GM21447 (cell line): ENCODE measurements at regions not wholly inside any gene's neighbourhood (a gene's known extent, or its start where the extent isn't known, plus 50 kb on each side); places are given as distances from the start of the nearest gene placed in this dataset.
A peak's percentile ranks its signal among the peaks of the same experiment; 100 is the strongest.

Experiments
- ATAC-seq: cut with Tn5 transposase; IDR thresholded peaks from one replicate; pipeline ENCODE4 v1.9.1; 2021; ENCODE audit not compliant: unreplicated experiment

DNA sequence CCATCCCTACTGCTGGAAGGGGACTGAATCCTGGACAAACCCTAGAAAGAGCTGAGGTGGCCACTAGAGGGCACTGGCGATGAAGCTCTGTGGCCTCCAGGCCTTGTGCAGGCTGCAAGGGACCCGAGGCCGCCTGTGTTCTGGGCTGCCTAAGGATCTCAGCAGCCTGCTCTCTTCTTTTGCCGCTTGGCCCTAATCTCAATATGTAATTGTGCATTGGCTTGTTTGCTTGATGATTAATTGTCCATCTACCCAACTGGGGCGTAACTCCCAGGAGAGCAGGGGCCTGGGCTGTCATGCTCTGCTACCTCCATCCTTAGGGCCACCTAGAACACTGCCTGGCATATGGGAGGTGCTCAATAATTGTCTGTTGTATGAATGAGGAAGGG, 73.8 kb downstream of the SYNE3 start:
- peak; percentile 79 for ATAC-seq

DNA sequence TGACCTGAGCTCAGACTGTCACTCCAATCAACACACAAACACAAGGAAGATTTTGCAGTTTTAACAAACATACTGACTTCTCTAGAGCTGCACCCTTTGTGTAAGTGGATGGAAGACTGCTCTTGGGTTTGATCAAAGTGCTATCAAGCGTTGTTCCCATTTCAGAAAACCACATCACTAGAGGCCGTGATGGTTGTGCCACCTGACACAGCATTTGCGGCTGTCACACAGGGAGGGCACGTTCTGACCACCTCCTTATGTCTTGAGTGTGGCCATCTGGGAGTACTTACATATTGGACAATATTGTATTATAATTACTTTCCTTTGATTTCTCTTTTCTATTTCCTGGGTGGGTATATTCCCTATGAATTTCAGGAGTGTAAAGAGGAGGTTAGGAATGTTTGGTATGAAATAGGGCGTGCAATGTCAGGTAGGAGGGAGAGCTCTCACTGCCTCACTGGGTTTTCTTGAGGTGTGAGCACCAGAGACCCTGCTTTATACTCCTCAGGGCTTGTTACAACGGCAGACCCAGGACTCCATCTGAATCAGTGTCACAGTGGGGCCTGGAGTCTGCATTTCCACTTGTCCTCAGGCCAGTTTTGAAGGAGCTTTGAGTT, 74.3 kb downstream of the SYNE3 start:
- ATAC-seq = no peak

DNA sequence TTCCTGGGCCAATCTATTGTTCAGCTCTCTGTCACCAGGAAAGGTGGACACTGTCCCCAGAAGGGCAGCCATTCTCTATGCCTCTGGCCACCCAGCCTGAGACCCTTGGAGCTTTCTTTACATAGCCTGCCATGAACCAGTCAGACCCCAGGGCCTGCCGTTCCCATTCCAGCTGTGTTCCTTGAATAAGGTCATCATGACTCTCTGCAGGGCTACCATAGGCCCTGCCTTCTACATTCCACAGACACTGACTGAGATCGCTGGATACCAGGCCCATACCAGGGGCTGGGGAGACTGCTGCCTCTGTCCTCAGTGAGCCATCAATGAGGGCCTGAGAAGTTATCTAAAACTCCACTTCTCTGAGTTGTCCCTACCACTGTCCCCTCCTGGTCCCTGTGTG, 75.5 kb downstream of the SYNE3 start:
- ATAC-seq = no peak

DNA sequence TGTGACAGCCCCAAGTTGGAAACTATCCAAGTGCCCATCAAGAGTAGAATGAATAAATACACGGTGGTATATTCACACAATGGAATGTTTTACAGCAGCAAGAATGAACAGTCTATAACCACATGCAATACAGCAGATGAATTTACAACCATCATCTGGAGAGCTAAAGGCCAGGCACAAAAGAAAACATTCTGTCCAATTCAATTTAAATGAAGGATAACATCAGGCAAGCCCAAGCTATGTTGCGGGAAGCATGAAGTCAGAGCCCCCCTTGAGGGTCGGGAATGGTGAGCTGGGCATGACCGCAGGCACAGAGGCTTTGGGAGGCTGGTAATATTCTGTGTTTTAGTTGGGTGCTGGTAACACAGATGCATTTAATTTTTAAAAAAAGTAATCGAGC, 76.0 kb downstream of the SYNE3 start:
- ATAC-seq = no peak

DNA sequence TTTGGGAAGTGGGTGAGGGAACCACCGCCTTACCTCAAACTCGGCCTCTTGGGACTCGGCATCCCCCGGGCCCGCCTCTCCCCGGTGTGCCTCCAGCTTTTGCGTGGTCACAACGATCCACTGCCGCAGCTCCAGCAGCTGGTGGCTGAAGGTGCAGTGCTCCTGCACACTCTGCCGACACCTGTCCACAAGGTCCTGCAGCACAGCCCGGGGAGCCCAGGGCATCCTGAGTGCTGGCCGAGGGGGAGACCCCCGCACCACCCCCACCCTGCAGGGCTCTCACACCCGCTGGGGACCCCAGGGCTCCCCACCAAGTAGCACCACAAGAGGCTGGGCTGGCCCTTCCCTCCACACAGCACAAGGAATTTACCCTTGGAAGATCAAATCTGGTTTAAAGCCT, 76.6 kb downstream of the SYNE3 start:
- no peak for ATAC-seq

DNA sequence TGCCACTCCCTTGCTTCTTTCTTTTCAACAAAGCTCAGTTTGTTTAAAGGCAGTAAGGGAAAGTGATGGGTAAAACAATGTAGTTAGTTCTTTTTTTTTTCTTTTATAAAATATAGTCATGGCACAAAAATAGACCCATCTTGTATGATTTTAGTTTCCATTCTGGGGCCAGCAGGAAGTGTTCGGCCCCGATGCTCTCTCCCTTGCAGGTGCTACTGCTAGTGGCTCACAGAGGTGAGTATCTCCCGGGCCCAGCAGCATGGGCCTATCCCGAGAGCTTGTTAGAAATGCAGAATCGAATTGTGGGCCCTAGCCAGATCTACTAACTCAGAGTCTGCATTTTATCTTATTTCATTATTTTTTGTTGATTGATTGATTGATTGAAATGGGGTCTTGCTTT, 78.7 kb downstream of the SYNE3 start:
- ATAC-seq = no peak

DNA sequence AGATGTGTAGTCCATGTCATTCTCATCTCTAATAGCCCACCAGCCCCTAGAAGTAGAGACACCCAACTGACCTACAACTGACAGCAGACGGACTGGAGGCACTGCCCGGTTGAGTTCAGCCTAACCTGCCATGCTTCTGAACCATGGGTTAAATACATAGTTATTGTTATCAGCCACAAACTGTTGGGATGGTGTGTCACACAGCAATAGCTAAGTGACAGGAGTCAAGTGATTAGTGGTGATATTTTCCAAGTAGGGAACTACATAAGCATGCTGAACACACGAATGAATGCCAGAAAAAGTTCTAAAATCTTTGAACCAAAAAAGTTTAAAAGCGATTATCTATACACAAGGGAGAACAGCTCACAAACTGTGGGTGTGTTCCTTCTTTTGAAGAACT, 80.1 kb downstream of the SYNE3 start:
- no peak for ATAC-seq

DNA sequence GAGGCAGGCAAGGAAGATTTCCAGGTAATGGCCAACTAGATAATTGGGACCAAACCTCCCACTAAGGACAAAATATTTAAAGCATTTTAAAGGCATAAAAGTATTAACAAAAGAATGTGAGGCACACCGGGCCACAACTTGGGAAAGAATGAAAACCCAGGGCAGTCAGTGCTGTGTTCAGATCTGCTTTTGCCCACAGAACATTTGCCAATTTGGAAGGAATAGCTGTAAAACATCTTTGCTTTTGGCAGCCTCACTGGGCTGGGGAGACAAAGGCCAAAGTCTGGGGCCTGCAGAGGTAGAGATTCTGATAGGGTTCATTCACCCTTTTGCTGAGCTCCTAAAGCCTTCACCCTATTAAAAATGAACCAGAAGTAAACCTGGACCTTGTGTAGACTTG, 82.3 kb downstream of the SYNE3 start:
- no peak for ATAC-seq

DNA sequence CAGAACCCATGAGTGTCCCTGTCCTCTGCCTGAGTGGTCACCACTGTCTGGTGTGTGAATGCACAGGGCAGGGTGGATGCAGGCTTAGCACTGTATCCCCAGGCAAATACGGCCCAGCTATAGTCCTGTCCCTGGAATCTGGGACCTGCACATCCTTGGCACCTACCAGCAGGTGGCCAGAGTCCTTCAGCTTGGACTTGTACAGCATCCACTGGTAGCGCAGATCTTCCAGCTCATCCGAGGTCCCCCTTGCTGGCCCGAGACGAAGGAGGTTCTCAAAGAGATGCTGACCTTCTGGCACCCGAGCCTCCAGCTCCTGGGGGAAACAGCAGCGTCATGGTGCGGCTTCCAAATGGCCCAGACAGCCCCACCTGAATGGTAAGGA, 83.4 kb downstream of the SYNE3 start:
- no peak for ATAC-seq

DNA sequence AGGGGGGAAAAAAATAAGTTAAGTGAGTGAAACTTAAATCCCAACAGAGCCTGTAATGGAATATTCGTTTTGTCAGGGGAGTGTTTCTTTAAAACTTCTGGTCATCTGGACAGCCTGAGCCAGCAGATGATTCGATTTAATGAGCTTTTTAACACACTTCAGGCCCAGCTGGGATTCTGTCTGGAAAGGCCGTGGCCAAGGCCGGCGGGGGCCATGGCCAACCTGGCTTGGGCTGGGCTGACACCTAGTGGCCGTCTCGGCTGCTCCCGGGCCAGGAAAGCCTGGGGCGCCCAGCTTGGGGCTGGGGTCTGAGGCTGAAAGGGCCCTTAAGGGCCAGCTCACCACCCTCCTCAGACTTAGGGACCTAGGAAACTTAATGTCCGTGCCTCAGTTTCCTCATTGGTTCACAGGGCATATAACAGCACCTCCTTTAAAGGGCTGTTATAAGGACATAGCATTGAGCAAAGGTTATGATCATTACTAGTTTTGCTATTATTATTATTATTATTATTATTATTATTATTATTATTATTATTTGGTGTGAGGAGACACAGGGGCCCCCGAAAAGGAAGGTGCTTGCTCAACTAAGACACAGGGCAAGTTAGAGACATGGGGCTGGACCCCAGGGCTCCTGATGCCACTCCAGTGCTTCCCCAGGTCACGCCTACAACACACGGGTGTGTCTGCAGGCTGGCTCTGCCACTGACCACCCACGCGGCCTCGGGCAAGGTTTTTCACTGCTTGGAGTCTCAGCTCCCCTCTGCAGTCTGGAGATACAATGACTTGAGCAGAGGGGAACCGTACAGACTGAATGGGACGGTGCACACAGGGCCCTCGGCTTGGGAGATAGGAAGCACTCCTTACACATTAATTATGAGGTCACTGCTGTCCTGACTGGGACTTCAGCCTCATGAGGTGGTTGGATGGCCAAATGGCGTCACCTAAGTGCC, 84.0 kb downstream of the SYNE3 start:
- ATAC-seq = no peak

DNA sequence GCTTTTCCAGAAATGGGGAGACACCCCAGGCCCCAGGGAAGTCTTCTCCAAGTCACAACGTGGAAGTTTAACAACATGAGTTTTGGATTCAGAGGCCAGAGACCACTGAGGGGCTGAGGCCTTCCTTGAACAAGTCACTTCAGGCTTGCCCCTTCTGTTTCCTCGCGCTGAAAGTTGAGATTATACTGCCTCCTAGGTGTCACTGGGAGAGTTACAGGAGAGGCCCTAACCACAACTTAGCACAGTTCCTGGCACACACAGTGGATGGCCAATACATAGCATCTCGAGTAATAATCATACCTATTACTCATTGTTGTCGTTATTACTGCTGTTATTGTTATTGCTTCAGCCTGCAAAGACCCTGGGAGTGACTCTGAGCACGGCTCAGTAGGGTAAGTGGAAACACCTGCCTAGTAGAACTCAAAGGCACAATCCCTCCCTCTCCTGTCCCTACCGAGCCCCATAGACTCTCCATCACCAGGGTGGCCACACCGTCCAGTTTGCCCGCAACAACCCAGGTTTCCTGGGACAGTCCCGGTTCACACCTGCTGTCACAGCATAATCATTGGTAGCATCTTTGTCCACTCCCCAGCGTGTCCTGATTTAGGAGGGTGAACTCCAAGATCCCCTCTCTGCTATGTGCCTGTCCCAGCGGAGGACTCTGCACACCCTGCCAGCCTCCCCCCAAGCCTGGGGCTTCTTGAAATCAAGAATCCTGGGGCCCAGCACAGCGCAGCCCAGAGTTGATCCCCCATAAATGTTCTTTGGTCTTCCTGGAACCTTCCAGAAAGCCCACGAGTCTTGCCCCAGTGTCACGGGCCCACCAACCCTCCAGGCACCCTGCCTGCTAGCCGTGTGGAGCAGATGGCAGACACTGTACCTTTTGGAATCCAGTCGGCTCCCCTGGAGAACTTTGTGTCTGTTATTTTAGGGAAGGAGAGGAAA, 85.0 kb downstream of the SYNE3 start:
- no peak for ATAC-seq

DNA sequence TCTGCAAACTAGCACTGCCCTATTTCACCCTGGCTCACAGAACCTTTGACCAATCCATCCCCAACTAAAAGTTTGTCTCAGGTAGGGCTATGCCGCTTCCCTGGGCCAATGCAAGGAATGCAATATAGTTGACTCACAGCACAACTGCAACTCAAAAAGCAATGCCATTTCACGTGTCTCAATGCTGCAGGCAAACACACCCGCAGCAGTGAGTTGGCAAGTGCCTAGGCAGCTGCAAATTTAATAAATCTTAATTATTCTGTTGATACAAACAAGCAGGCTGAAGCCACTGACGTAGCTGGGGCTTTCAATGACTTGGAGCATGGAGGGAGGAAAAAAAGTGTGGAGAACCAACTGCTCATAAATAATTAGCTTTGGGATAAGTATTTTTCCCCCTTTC, 87.9 kb downstream of the SYNE3 start:
- ATAC-seq = no peak

DNA sequence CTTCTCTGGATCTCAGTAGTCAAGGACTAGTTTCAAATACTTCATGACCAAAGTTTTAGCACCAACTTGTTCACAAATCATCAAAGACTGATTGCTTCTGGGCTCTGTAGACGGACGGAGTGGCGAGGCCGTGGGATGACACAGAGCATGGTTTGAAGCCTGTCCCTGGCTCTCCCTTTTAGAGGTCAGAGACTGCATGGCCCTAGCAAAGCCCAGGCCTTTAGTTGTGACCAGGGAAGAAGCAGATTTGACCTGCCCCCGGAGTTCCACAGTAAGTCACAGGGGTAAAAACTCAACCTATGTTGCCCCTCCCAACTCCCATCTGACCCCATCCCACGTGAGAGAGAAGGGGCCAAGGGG, 90.4 kb downstream of the SYNE3 start:
- no peak for ATAC-seq

DNA sequence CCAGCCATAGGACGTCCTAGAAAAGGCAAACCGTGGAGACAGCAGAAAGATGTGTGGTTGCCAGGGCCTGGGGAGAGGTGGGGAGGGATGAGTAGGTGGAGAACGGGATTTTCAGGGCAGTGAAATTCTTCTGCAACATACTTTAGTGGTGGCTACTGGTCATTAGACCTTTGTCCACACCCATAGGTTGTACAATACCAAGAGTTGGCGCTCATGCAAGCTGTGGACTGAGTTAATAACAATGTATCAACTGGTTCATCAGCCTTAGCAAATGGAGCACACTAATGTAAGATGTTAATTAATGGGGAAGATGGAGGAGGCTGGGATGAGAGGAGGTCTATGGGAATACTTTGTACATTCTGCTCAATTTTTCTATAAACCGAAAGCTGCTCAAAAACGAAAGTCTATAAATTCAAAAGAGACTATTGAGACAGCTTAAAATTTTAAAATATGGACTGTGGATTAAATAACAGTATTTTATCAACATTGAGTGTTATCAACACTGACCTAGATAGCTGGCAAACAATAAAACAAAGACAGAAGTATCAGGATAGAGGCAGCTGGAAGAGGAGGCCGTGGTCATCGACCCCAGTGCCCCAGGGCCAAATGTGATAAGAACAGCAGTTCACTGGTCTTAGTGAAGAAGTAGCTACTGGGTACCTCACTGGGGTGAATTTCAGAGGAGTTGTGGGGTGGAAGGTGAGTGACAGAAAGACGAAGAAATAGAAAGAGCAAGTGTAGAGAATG, 90.9 kb downstream of the SYNE3 start:
- ATAC-seq = no peak

DNA sequence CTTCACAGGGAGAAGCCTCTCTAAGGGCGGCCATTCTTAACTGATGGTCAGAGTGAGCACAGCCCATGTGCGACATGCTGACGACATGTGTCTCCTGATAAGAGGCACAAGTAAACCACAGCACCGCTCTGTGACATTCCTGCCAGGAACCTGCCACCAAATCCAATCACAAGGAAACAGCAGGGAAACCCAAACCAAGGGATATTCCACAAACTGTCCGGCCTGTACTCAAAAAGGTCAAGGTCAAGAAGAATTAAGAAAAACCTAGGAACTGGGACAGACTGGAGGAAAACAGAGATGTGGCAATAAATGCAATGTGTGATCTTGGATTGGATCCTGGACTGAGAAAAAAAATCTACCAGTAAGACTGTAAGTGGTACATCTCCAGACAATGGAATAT, 91.9 kb downstream of the SYNE3 start:
- ATAC-seq = no peak

DNA sequence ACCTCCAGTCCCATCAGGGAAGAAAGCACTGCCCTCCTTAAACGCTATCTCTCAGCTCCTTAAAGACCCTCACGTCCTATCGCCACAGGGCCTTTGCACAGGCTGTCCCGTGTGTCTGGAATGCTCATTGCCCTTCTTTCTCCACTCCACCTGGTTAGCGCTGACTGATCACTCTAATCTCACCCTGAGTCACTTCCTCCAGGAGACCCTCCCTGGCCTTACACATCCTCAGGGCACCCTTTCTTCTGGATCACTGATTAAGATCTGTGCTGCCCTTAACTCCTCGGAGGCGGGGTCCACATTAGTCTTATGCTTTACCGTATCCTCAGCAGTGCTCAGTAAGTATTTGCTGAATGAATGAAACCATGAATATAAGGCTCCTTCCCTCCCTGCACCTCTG, 94.7 kb downstream of the SYNE3 start:
- ATAC-seq = no peak

DNA sequence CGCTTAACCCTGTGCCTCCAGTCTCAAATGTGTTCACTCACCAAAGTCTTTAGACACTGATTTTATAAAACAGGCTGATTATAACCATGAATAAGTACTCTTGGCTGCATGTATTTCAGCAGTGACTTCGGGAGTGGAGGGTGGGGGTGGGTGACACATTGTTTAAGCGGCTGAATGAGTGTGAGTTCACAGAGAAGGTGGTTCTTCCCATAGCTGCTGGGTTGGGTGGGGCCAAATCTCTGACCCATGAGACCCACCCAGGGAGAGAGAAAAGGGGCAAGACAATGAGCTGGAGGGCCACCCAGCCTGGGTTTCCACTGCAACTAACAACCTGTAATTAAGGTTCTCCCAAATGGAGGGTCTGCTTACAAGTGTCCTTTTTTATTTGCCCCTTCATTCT, 96.4 kb downstream of the SYNE3 start:
- ATAC-seq = no peak

DNA sequence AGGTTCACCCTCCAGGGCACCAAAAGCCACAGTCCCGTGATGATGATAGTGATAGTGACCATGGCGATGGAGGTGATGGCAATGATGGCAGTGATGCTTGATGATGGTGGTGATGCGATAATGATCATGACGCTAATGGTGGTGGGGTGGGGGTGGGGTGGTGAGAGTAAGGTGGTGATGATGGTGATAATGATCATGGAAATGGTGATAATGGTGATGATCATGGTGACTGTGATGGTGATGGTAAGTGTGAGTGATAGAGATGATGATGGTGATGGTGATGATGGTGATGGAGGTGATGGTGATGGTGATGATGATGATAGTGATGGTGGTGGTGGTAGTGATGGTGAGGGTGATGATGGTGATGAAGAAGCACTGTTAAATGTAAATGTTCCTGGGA, 96.9 kb downstream of the SYNE3 start:
- no peak for ATAC-seq

DNA sequence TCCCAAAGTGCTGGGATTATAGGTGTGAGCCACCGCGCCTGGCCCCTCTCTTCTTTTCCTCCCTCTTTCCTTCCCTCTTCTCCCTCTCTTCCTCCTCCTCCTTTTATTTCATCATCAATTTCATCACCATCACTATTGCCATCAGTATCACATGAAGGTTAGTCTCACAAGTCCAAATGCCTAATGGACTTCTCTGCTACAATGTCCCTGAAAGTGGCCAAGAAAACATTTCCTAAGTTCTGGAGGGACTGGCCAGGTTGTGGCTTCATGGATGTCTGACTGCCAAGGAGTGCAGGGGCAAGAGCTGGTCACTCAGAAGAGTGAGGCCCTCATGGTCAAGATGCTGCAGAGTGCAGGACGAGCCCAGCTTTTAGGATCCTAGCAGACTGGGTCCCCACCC, 97.6 kb downstream of the SYNE3 start:
- ATAC-seq = no peak

DNA sequence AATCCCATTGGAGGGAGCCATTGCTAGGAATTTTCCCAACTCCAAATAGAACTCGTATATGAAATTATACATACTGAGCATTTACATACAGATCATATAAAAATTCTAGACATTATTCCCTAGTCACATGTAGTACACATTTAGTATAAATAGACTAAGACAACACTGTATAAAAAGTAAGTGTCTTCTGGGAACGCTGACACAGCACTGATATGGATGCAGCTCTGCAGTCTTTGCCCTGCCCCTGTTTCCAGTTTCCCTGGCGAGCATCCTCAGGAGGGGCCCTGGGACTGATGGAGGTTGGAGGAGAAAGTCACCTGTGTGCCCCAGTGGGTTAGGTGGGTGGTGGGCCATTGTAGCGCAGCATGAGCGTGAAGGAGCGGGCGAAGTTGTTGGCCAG, 97.8 kb upstream of the CLMN start:
- ATAC-seq = no peak

DNA sequence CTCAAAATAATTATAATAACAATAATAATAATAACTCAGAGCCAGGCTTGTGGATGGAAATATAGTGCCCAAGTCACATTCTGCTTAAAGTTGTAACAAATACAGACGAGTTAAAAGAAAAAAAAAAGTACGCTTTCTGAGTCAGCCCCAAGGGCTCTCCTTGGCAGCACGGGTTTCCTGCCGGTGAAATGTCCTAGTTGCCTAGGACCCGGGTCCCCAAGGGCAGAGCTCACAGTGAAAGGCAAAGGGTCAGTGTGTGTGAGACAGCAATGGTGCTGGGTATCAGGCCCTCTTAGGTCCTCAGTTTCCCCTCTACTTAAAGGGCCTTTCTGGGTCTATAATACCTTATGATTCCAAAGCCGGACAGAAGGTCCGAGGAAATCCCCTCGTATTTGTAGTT, 96.3 kb upstream of the CLMN start:
- no peak for ATAC-seq
